SK-N-SH (cell line): ENCODE measurements at regions not wholly inside any gene's neighbourhood (a gene's known extent, or its start where the extent isn't known, plus 50 kb on each side); places are given as distances from the start of the nearest gene placed in this dataset.

Experiments used
- CTCF ChIA-PET: fragments of 300-600, 350-600 bp; formaldehyde crosslinking; extraction: SDS; loops from one replicate; lab custom pipeline; 2021; lab: Yijun Ruan, JAX
- POLR2A ChIA-PET: fragments of 350-600 bp; sonication (Branson Sonifier 250); formaldehyde crosslinking; extraction: SDS; loops from one replicate; lab custom pipeline; 2020; ENCODE audit warnings: antibody characterized with exemption, inconsistent platforms; lab: Yijun Ruan, JAX
- DNase-seq: peaks from one replicate; pipeline ENCODE4 v3.0.0; 2012
- H2AFZ ChIP-seq: fragments of 200-600 bp; sonication (generic); 2 replicates; pipeline ENCODE4 v1.8.1; 2016; ENCODE audit warnings: antibody characterized with exemption, mild to moderate bottlenecking, low read depth
- H3F3A ChIP-seq: fragments of 200-600 bp; sonication (generic); replicated peaks from 2 replicates; pipeline ENCODE3; 2016; ENCODE audit warnings: antibody characterized with exemption, mild to moderate bottlenecking; ENCODE audit not compliant: insufficient read depth
- H3K27ac ChIP-seq, 2 experiments: fragments of 200-500 bp in 1 of 2; fragments of 200-600 bp in 1 of 2; sonication (Bioruptor generic) in 1 of 2; sonication (generic), shearing (Covaris generic) in 1 of 2; 2 replicates each; pipeline versions ENCODE4 v1.5.1 to v1.6.1; 2014 to 2016; ENCODE audit warnings: low read depth in 2 of 2, inconsistent platforms in 1 of 2, low read length in 1 of 2, mild to moderate bottlenecking in 1 of 2, mixed read lengths in 1 of 2
- H3K27me3 ChIP-seq: fragments of 200-600 bp; sonication (generic), shearing (Covaris generic); 2 replicates; pipeline ENCODE4 v1.6.1; 2016; ENCODE audit warnings: mixed run types; ENCODE audit not compliant: insufficient read depth
- H3K36me3 ChIP-seq, 2 experiments: fragments of 200-500 bp in 1 of 2; fragments of 200-600 bp in 1 of 2; sonication (Bioruptor generic) in 1 of 2; sonication (generic) in 1 of 2; replicated peaks in 1 of 2; 2 replicates each; pipeline versions ENCODE3 to v1.5.1; 2014 to 2016; ENCODE audit warnings: low read length in 1 of 2, mild to moderate bottlenecking in 1 of 2; ENCODE audit not compliant: insufficient read depth in 2 of 2, control insufficient read depth in 1 of 2
- H3K4me1 ChIP-seq, 2 experiments: fragments of 200-500 bp in 1 of 2; fragments of 200-600 bp in 1 of 2; sonication (Bioruptor generic) in 1 of 2; sonication (generic), shearing (Covaris generic) in 1 of 2; 2 replicates each; pipeline versions ENCODE4 v1.5.1 to v1.6.1; 2014 to 2016; ENCODE audit warnings: low read depth in 1 of 2, low read length in 1 of 2, mixed run types in 1 of 2; ENCODE audit not compliant: insufficient read depth in 2 of 2, control insufficient read depth in 1 of 2
- H3K4me2 ChIP-seq: fragments of 200-600 bp; sonication (generic), shearing (Covaris generic); 2 replicates; pipeline ENCODE4 v1.6.1; 2017; ENCODE audit warnings: mixed run types
- H3K4me3 ChIP-seq, 2 experiments: fragments of 200-500 bp in 1 of 2; fragments of 200-600 bp in 1 of 2; sonication (Bioruptor generic) in 1 of 2; sonication (generic), shearing (Covaris generic) in 1 of 2; 2 replicates each; pipeline versions ENCODE4 v1.5.1 to v1.8.1; 2014 to 2016; ENCODE audit warnings: low read depth in 2 of 2, inconsistent platforms in 1 of 2, low read length in 1 of 2, mild to moderate bottlenecking in 1 of 2, mixed read lengths in 1 of 2, moderate library complexity in 1 of 2
- H3K79me2 ChIP-seq: fragments of 200-600 bp; sonication (generic); 2 replicates; pipeline ENCODE4 v1.8.1; 2017; ENCODE audit warnings: mild to moderate bottlenecking; ENCODE audit not compliant: insufficient read depth
- H3K9ac ChIP-seq: fragments of 200-600 bp; sonication (generic); 2 replicates; pipeline ENCODE4 v1.6.1; 2017; ENCODE audit warnings: mixed run types
- H3K9me2 ChIP-seq: fragments of 200-600 bp; sonication (generic); 2 replicates; pipeline ENCODE4 v1.6.1; 2017; ENCODE audit warnings: mixed run types
- H3K9me3 ChIP-seq: fragments of 200-600 bp; sonication (generic); 2 replicates; pipeline ENCODE4 v1.6.1; 2017; ENCODE audit warnings: mixed run types, mild to moderate bottlenecking, moderate library complexity
- H4K20me1 ChIP-seq: fragments of 200-600 bp; sonication (generic); 2 replicates; pipeline ENCODE4 v1.6.1; 2017; ENCODE audit warnings: mild to moderate bottlenecking, mixed run types; ENCODE audit not compliant: insufficient read depth
- CTCF ChIP-seq: fragments of 200-600 bp; sonication (generic); IDR thresholded peaks from 2 replicates; pipeline ENCODE4 v1.6.1; 2017; ENCODE audit warnings: antibody characterized with exemption, mild to moderate bottlenecking, moderate library complexity
- ELF1 ChIP-seq: IDR thresholded peaks from 2 replicates; pipeline ENCODE4 v1.4.0; 2012
- FOXJ3 ChIP-seq: sonication (generic); formaldehyde crosslinking; IDR thresholded peaks from 2 replicates; pipeline ENCODE4 v1.5.1; 2020; ENCODE audit warnings: mild to moderate bottlenecking, missing genetic modification reagents
- GATA2 ChIP-seq: sonication (generic); formaldehyde crosslinking; IDR thresholded peaks from 2 replicates; pipeline ENCODE4 v1.5.0; 2020; ENCODE audit warnings: mild to moderate bottlenecking, missing genetic modification reagents
- MEF2A ChIP-seq: IDR thresholded peaks from 2 replicates; pipeline ENCODE4 v1.4.0; 2012; ENCODE audit warnings: low read depth, borderline replicate concordance
- NRF1 ChIP-seq: IDR thresholded peaks from 2 replicates; pipeline ENCODE4 v1.6.1; 2012; ENCODE audit warnings: low read depth, mild to moderate bottlenecking, low read length
- PBX3 ChIP-seq: IDR thresholded peaks from 2 replicates; pipeline ENCODE4; 2012
- POLR2AphosphoS5 ChIP-seq: IDR thresholded peaks from 2 replicates; pipeline ENCODE4 v1.6.1; 2012; ENCODE audit warnings: low read depth, low read length
- RCOR1 ChIP-seq: fragments of 150-350 bp; IDR thresholded peaks from 2 replicates; pipeline ENCODE4 v1.6.1; 2017; ENCODE audit warnings: antibody characterized with exemption, low read length
- RXRA ChIP-seq: IDR thresholded peaks from 2 replicates; pipeline ENCODE4 v1.4.0; 2012; ENCODE audit warnings: low read depth, mild to moderate bottlenecking, borderline replicate concordance
- SMC3 ChIP-seq: IDR thresholded peaks from 2 replicates; pipeline ENCODE4 v1.6.1; 2012; ENCODE audit warnings: low read depth, low read length, improper control_type of control experiment
- TEAD4 ChIP-seq: IDR thresholded peaks from 2 replicates; pipeline ENCODE4 v1.4.0; 2012; ENCODE audit warnings: mild to moderate bottlenecking, borderline replicate concordance; ENCODE audit not compliant: insufficient read depth
- USF1 ChIP-seq: IDR thresholded peaks from 2 replicates; pipeline ENCODE4 v1.4.0; 2012; ENCODE audit warnings: low read depth, borderline replicate concordance
- USF2 ChIP-seq: fragments of 150-350 bp; IDR thresholded peaks from 2 replicates; pipeline ENCODE4 v1.6.1; 2017; ENCODE audit warnings: antibody characterized with exemption, low read length, low read depth, borderline replicate concordance
- ZBTB33 ChIP-seq: IDR thresholded peaks from 2 replicates; pipeline ENCODE4 v1.4.0; 2012; ENCODE audit warnings: low read depth, borderline replicate concordance
- WGBS: methylation state at CpG from one replicate; pipeline ENCODE4 v1.1.6; 2017; ENCODE audit warnings: low lambda C conversion rate; 5-methylcytosine and 5-hydroxymethylcytosine counted together

GRCh38 chr9:135209136-135209535 lies 121.7 kb downstream of the OLFM1 start:
- H3F3A ChIP-seq: no peaks in the 10 kb centered on the region
- H3K4me1 ChIP-seq: peaks cover 0 to 2% of the 10 kb centered on the region in 2 experiments; a peak in 1 of 4 replicates
- TF ChIP-seq USF1 (no peak), GATA2 (CRISPR knock-in tag) (no peak), PBX3 (no peak), RXRA (no peak), MEF2A (no peak), FOXJ3 (no peak), USF2 (no peak), NRF1 (no peak), RCOR1 (no peak), POLR2AphosphoS5 (no peak), TEAD4 (no peak), CTCF (no peak), ELF1 (no peak), SMC3 (no peak), ZBTB33 (no peak)
- 32% methylated on average over 6 of the region's 7 CpGs for WGBS
- H3K9me2 ChIP-seq: no peaks in the 10 kb centered on the region
- H3K9ac ChIP-seq: no peak overlapping the region
- no peaks in the 10 kb centered on the region for H3K9me3 ChIP-seq
- H3K27me3 ChIP-seq: no peaks in the 10 kb centered on the region
- no peaks in the 10 kb centered on the region for H3K79me2 ChIP-seq
- no peaks in the 10 kb centered on the region for H4K20me1 ChIP-seq
- no peak overlapping the region for H2AFZ ChIP-seq
- no peak overlapping the region for H3K4me2 ChIP-seq
- H3K4me3 ChIP-seq: no peak overlapping the region
- no peak for DNase-seq
- no peaks in the 10 kb centered on the region for H3K36me3 ChIP-seq
- ChIA-PET POLR2A (interaction anchor here (1.2 kb wide), 1 partner anchor 16 kb away, joined by 4 read pairs; no protein-coding TSS in a partner anchor), CTCF (interaction anchor here (1.0 kb wide), 1 partner anchor 203 kb away, joined by 3 read pairs; no protein-coding TSS in a partner anchor)
- H3K27ac ChIP-seq: no peak overlapping the region
